GM19455 (cell line): ENCODE measurements at regions not wholly inside any gene's neighbourhood (a gene's known extent, or its start where the extent isn't known, plus 50 kb on each side); places are given as distances from the start of the nearest gene placed in this dataset.
"Not testable (repeated sequence)": the region's sequence is repeated elsewhere in the genome, so short reads cannot be mapped to it uniquely, and the experiment has no call there.

ENCODE experiments used
- ATAC-seq: cut with Tn5 transposase; IDR thresholded peaks from one replicate; pipeline ENCODE4 v1.9.1; 2021; ENCODE audit not compliant: unreplicated experiment

GRCh38 chr11:23903044-23903704 is 593.7 kb upstream of the LUZP2 start:
- ATAC-seq, result no peak

- no peak for ATAC-seq
Observed at GRCh38 chr11:23919455-23919854, 577.4 kb upstream of the LUZP2 start.

- no peak for ATAC-seq
Observed at GRCh38 chr11:23923357-23923756, 573.5 kb upstream of the LUZP2 start.

- no peak for ATAC-seq
Observed at GRCh38 chr11:23924226-23924625, 572.6 kb upstream of the LUZP2 start.

- ATAC-seq, result no peak
Observed at GRCh38 chr11:23931443-23931842, 565.4 kb upstream of the LUZP2 start.

GRCh38 chr11:23932485-23932898 is 564.4 kb upstream of the LUZP2 start:
- ATAC-seq, result no peak

- ATAC-seq, result no peak
Observed at GRCh38 chr11:23933721-23934120, 563.1 kb upstream of the LUZP2 start.

- ATAC-seq, result not testable (repeated sequence)
Observed at GRCh38 chr11:23934671-23935270, 562.1 kb upstream of the LUZP2 start.

GRCh38 chr11:23942117-23942815 is 554.6 kb upstream of the LUZP2 start:
- ATAC-seq, result not testable (repeated sequence)

GRCh38 chr11:23944923-23945322 is 551.9 kb upstream of the LUZP2 start:
- no peak for ATAC-seq

GRCh38 chr11:23947883-23948282 is 549.0 kb upstream of the LUZP2 start:
- ATAC-seq, result no peak

- no peak for ATAC-seq
Observed at GRCh38 chr11:23948851-23949250, 548.0 kb upstream of the LUZP2 start.

GRCh38 chr11:23953951-23954710 is 542.7 kb upstream of the LUZP2 start:
- no peak for ATAC-seq

- no peak for ATAC-seq
Observed at GRCh38 chr11:23954730-23955129, 542.1 kb upstream of the LUZP2 start.

GRCh38 chr11:23956586-23956985 is 540.3 kb upstream of the LUZP2 start:
- no peak for ATAC-seq

GRCh38 chr11:23957314-23957713 is 539.5 kb upstream of the LUZP2 start:
- no peak for ATAC-seq

GRCh38 chr11:23959462-23959861 is 537.4 kb upstream of the LUZP2 start:
- ATAC-seq, result no peak

GRCh38 chr11:23961503-23962338 is 535.1 kb upstream of the LUZP2 start:
- ATAC-seq, result no peak

- ATAC-seq, result no peak
Observed at GRCh38 chr11:23973244-23973643, 523.6 kb upstream of the LUZP2 start.

- ATAC-seq, result no peak
Observed at GRCh38 chr11:23974051-23974450, 522.8 kb upstream of the LUZP2 start.

- ATAC-seq, result no peak
Observed at GRCh38 chr11:23974601-23975000, 522.3 kb upstream of the LUZP2 start.
